ENCODE measurements at regions not wholly inside any gene's neighbourhood (a gene's known extent, or its start where the extent isn't known, plus 50 kb on each side); places are given as distances from the start of the nearest gene placed in this dataset.

DNA sequence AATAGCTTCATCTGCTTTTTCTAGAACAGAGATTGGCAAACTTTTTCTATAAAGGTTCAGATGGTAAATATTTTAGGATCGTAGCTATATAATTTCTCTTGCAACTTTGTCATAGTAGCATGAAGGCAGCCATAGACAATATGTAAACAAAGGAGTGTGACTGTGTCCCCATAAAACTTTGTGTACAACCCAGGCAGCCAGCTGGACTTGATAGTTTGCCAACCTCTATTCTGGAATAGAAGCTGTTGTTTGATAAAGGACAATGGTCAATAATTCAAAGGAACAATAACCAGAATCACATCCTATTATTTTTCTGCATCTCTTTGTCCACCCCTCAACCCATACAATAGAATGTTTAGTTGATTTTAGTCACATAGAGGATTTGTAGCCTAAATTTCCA, 286.7 kb downstream of the LMX1A start:
- no peaks in the 10 kb centered on the region for H3K27me3 ChIP-seq (replicated peaks; ENCODE audit: control insufficient read depth, insufficient read depth, low read length)
- no peak overlapping the region for H3K4me3 ChIP-seq (replicated peaks; ENCODE audit: low read depth, low read length)
- no peak for DNase-seq (ENCODE audit: extremely low read depth, insufficient read length)
- TF ChIP-seq, protein P1, sequence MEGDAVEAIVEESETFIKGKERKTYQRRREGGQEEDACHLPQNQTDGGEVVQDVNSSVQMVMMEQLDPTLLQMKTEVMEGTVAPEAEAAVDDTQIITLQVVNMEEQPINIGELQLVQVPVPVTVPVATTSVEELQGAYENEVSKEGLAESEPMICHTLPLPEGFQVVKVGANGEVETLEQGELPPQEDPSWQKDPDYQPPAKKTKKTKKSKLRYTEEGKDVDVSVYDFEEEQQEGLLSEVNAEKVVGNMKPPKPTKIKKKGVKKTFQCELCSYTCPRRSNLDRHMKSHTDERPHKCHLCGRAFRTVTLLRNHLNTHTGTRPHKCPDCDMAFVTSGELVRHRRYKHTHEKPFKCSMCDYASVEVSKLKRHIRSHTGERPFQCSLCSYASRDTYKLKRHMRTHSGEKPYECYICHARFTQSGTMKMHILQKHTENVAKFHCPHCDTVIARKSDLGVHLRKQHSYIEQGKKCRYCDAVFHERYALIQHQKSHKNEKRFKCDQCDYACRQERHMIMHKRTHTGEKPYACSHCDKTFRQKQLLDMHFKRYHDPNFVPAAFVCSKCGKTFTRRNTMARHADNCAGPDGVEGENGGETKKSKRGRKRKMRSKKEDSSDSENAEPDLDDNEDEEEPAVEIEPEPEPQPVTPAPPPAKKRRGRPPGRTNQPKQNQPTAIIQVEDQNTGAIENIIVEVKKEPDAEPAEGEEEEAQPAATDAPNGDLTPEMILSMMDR (IDR thresholded peaks at IDR 0.05; ENCODE audit: insufficient read depth, low read length, poor library complexity, severe bottlenecking): no peak
- no peaks in the 10 kb centered on the region for H3K36me3 ChIP-seq (ENCODE audit: control insufficient read depth, insufficient read depth, low read length)

DNA sequence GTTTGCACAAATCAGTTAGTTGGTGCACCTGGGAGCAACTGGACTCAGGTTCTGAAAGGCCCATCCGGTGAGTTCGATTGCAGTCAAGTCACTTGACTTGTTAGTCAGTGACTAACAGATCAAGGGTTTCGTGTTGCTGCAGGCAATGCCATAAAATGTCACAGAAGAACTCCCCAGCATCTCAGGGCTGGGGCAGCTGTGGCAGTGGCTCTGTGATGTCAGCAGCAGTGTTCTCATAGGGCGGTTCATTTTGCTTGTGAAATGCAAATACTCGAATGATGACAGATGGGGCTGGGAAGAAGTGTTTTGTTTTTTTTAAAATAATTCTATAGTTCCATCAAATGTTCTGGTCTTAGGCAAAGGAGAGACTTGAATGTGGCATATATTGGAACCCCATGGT, 287.8 kb downstream of the LMX1A start:
- Histone ChIP-seq H3K4me3 (replicated peaks; ENCODE audit: low read depth, low read length) (no peak overlapping the region), H3K36me3 (ENCODE audit: control insufficient read depth, insufficient read depth, low read length) (no peaks in the 10 kb centered on the region), H3K27me3 (replicated peaks; ENCODE audit: control insufficient read depth, insufficient read depth, low read length) (no peaks in the 10 kb centered on the region)
- TF ChIP-seq, protein P1 (IDR thresholded peaks at IDR 0.05; ENCODE audit: insufficient read depth, low read length, poor library complexity, severe bottlenecking): no peak
- no peak for DNase-seq (ENCODE audit: extremely low read depth, insufficient read length)

DNA sequence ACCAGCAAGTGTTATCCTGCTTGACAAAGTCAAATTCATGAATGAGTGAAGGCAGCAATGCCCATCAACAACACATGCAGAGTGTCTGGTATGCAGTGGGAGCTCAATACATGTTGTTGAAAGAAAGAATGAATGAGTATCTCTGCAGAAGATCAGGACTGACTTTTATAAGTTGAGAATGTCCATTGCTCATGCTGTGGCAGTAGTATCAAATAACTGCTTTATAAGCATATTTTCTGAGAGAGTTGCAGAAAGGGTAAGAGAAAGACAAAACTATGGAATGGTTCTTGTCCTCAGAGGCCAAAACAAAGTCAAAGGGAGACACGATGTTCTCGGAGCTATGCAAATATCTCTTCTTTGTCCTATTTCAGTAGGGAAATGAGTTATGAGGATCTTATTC, 288.7 kb downstream of the LMX1A start:
- no peak for DNase-seq (ENCODE audit: extremely low read depth, insufficient read length)
- H3K4me3 ChIP-seq (replicated peaks; ENCODE audit: low read depth, low read length): no peak overlapping the region
- H3K27me3 ChIP-seq (replicated peaks; ENCODE audit: control insufficient read depth, insufficient read depth, low read length): no peaks in the 10 kb centered on the region
- TF ChIP-seq, protein P1 (IDR thresholded peaks at IDR 0.05; ENCODE audit: insufficient read depth, low read length, poor library complexity, severe bottlenecking): no peak
- no peaks in the 10 kb centered on the region for H3K36me3 ChIP-seq (ENCODE audit: control insufficient read depth, insufficient read depth, low read length)

DNA sequence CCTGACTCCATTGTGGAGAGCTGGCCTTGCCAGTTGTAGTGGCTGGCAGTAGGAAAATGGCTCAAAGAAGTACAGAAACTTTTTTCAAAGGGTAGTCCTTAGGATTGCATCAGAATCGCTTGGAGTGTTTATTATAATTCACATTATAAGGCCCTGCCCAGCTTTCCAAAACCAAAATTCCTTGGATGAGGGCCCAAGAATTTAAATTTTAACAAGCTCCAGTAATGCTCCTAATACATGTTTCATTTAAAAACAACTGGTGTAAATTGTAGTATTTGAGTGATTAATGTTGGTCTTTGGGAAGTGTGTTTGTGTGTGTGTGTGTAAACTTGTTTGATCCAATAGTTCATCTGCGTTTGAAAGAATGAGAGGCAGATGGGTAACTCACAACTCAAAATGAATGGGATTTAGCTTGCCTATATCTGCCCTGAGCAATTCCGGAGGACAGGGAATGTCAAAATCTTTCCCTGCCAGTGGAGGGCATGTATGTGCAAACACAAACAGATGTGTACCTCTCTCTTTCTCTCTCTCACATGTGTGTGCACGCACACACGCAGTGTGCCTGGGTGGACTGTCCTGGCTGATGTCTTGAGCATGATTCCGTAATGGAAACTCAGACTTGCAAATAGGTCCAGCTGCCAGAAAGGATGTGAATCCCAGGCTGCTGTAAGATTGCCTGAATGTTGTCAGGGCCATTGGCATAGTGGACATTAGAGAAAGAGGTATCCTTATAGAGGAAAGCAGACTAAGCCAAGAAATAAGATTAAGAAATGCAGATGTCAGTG, 293.1 kb downstream of the LMX1A start:
- Histone ChIP-seq H3K36me3 (ENCODE audit: control insufficient read depth, insufficient read depth, low read length) (no peaks in the 10 kb centered on the region), H3K27me3 (replicated peaks; ENCODE audit: control insufficient read depth, insufficient read depth, low read length) (no peaks in the 10 kb centered on the region), H3K4me3 (replicated peaks; ENCODE audit: low read depth, low read length) (no peak overlapping the region)
- TF ChIP-seq, protein P1 (IDR thresholded peaks at IDR 0.05; ENCODE audit: insufficient read depth, low read length, poor library complexity, severe bottlenecking): no peak
- DNase-seq (ENCODE audit: extremely low read depth, insufficient read length): no peak

DNA sequence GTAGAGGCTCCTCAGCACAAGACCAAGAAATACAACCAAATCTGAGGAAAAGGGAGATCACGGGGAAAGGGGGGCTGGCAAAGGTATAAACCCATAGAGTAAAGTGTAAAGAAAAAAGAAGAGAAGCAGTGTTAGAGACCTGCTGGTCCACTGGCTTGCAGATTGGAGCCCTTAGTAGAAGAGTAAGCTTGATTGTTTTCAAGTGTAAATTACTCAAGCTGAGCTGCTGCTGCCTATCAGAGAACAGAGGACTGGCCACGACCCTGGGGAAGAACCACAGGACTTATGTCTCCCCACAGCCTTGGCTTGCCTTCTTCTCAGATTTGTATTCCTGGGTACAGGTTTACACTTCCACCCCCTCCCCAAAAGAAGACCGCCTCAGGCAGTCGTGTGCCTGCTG, 294.2 kb downstream of the LMX1A start:
- Histone ChIP-seq H3K4me3 (replicated peaks; ENCODE audit: low read depth, low read length) (no peak overlapping the region), H3K27me3 (replicated peaks; ENCODE audit: control insufficient read depth, insufficient read depth, low read length) (no peaks in the 10 kb centered on the region), H3K36me3 (ENCODE audit: control insufficient read depth, insufficient read depth, low read length) (no peaks in the 10 kb centered on the region)
- TF ChIP-seq, protein P1 (IDR thresholded peaks at IDR 0.05; ENCODE audit: insufficient read depth, low read length, poor library complexity, severe bottlenecking): no peak
- no peak for DNase-seq (ENCODE audit: extremely low read depth, insufficient read length)

Measured in GM06990 (cell line).